Endodermal cell (in vitro differentiated cells): ENCODE measurements at regions not wholly inside any gene's neighbourhood (a gene's known extent, or its start where the extent isn't known, plus 50 kb on each side); places are given as distances from the start of the nearest gene placed in this dataset.

Experiments
- DNase-seq: peaks from one replicate; pipeline ENCODE4 v3.0.0-alpha.2; 2017
- H3K27ac ChIP-seq: 2 replicates; pipeline ENCODE4 v1.5.1; 2013; ENCODE audit warnings: mild to moderate bottlenecking, low read depth, low read length, moderate library complexity
- H3K27me3 ChIP-seq: 2 replicates; pipeline ENCODE4 v1.6.1; 2013; ENCODE audit warnings: mild to moderate bottlenecking, low read length, moderate library complexity; ENCODE audit not compliant: insufficient read depth, control insufficient read depth, poor library complexity, severe bottlenecking
- H3K36me3 ChIP-seq: 2 replicates; pipeline ENCODE4 v1.7.0; 2013; ENCODE audit warnings: mild to moderate bottlenecking, low read length, moderate library complexity; ENCODE audit not compliant: control insufficient read depth, insufficient read depth
- H3K4me1 ChIP-seq: one replicate; pipeline ENCODE4 v1.7.0; 2013; ENCODE audit warnings: low read length; ENCODE audit not compliant: control insufficient read depth, insufficient read depth
- H3K4me3 ChIP-seq: 2 replicates; pipeline ENCODE4 v1.5.1; 2013; ENCODE audit warnings: mild to moderate bottlenecking, low read length, moderate library complexity
- H3K9ac ChIP-seq: 2 replicates; pipeline ENCODE4 v1.6.1; 2013; ENCODE audit warnings: mild to moderate bottlenecking, low read length, moderate library complexity; ENCODE audit not compliant: poor library complexity, severe bottlenecking; ENCODE audit errors: extremely low read depth
- H3K9me3 ChIP-seq: 2 replicates; pipeline ENCODE4 v1.6.1; 2013; ENCODE audit warnings: mild to moderate bottlenecking, low read length, moderate library complexity; ENCODE audit not compliant: control insufficient read depth
- H3K27ac Mint-ChIP-seq: 2 replicates; pipeline ENCODE4 v1.8.0; 2020; ENCODE audit warnings: mixed read lengths
- H3K27me3 Mint-ChIP-seq: 2 replicates; pipeline ENCODE4 v1.8.0; 2021; ENCODE audit warnings: mild to moderate bottlenecking, mixed read lengths; ENCODE audit not compliant: insufficient read depth
- H3K36me3 Mint-ChIP-seq: 2 replicates; pipeline ENCODE4 v1.8.0; 2020; ENCODE audit warnings: low read depth, mixed read lengths
- H3K4me1 Mint-ChIP-seq: 2 replicates; pipeline ENCODE4 v1.8.0; 2020; ENCODE audit warnings: mixed read lengths
- H3K4me3 Mint-ChIP-seq: 2 replicates; pipeline ENCODE4 v1.8.0; 2020; ENCODE audit warnings: mild to moderate bottlenecking, moderate library complexity, mixed read lengths
- H3K9me3 Mint-ChIP-seq: 2 replicates; pipeline ENCODE4 v1.8.0; 2020; ENCODE audit warnings: mild to moderate bottlenecking, mixed read lengths
- WGBS, 2 experiments: methylation state at CpG; one replicate each; pipeline versions ENCODE4 v1.1.5 to v1.1.7; 2013; ENCODE audit warnings: missing lambda C conversion rate in 2 of 2, mixed read lengths in 1 of 2; ENCODE audit not compliant: insufficient coverage in 1 of 2, insufficient read length in 1 of 2; 5-methylcytosine and 5-hydroxymethylcytosine counted together
- TF ChIP-seq, protein P1 (sequence below): fragments of 200-600 bp; sonication (generic); conservative IDR thresholded peaks from 2 replicates; pipeline ENCODE4 v1.5.0; 2021; ENCODE audit warnings: antibody characterized with exemption, mild to moderate bottlenecking

GRCh38 chr9:75612754-75613153, 277.7 kb upstream of the PCSK5 start:
- no peak for DNase-seq
- WGBS, 2 experiments = 72 to 75% methylated on average over 3 of the region's 3 CpGs
- H3K27me3 ChIP-seq = no peaks in the 10 kb centered on the region
- H3K36me3 Mint-ChIP-seq = no peaks in the 10 kb centered on the region
- H3K4me3 Mint-ChIP-seq = no peak overlapping the region
- no peak overlapping the region for H3K27ac ChIP-seq
- H3K9ac ChIP-seq = no peak overlapping the region
- H3K27me3 Mint-ChIP-seq = peaks cover 4% of the 10 kb centered on the region
- no peaks in the 10 kb centered on the region for H3K4me1 ChIP-seq
- TF ChIP-seq, protein P1, sequence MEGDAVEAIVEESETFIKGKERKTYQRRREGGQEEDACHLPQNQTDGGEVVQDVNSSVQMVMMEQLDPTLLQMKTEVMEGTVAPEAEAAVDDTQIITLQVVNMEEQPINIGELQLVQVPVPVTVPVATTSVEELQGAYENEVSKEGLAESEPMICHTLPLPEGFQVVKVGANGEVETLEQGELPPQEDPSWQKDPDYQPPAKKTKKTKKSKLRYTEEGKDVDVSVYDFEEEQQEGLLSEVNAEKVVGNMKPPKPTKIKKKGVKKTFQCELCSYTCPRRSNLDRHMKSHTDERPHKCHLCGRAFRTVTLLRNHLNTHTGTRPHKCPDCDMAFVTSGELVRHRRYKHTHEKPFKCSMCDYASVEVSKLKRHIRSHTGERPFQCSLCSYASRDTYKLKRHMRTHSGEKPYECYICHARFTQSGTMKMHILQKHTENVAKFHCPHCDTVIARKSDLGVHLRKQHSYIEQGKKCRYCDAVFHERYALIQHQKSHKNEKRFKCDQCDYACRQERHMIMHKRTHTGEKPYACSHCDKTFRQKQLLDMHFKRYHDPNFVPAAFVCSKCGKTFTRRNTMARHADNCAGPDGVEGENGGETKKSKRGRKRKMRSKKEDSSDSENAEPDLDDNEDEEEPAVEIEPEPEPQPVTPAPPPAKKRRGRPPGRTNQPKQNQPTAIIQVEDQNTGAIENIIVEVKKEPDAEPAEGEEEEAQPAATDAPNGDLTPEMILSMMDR = no peak
- no peak overlapping the region for H3K27ac Mint-ChIP-seq
- H3K9me3 ChIP-seq = no peaks in the 10 kb centered on the region
- H3K9me3 Mint-ChIP-seq = no peaks in the 10 kb centered on the region
- no peak overlapping the region for H3K4me3 ChIP-seq
- peaks cover 4% of the 10 kb centered on the region for H3K4me1 Mint-ChIP-seq
- H3K36me3 ChIP-seq = no peaks in the 10 kb centered on the region

- 68 to 81% methylated on average over 3 to 4 of the region's 4 CpGs for WGBS, 2 experiments
- peaks cover 4% of the 10 kb centered on the region for H3K27me3 Mint-ChIP-seq
Observed at GRCh38 chr9:75615284-75615683, 275.2 kb upstream of the PCSK5 start.

DNA sequence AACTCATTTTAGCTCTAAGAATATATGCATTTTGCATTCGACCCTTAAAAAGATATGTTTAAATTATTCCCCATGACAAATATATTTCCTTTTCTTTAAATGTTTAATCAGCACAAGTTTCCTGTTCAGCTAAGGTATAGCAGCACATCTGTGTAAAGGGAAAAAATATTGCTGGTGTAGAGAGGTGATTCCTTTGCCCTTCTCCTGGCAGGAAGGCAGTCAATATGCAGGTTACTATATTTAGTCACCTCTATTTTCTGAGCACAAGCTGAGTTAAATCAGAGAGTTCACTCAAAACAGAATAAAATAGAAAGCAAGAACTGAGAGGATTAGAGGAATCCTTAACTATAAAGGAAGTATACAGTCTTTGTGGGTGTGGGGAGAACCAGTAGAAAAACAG, 274.4 kb upstream of the PCSK5 start:
- 56% methylated on average over 1 of the region's 1 CpG; no CpG with 5 or more reads in 1 of the 2 experiments for WGBS, 2 experiments
- TF ChIP-seq, protein P1 = no peak
- H3K9me3 Mint-ChIP-seq = peaks cover 7% of the 10 kb centered on the region
- Histone ChIP-seq H3K9me3 (no peaks in the 10 kb centered on the region), H3K9ac (no peak overlapping the region), H3K4me1 (no peaks in the 10 kb centered on the region), H3K27ac (no peak overlapping the region), H3K27me3 (no peaks in the 10 kb centered on the region), H3K36me3 (no peaks in the 10 kb centered on the region), H3K4me3 (no peak overlapping the region)
- H3K4me3 Mint-ChIP-seq = no peak overlapping the region
- H3K27me3 Mint-ChIP-seq = no peaks in the 10 kb centered on the region
- peaks cover 4% of the 10 kb centered on the region for H3K4me1 Mint-ChIP-seq
- no peak overlapping the region for H3K27ac Mint-ChIP-seq
- no peaks in the 10 kb centered on the region for H3K36me3 Mint-ChIP-seq
- DNase-seq = no peak

More at GRCh38 chr9:75615284-75615683, 275.2 kb upstream of the PCSK5 start:
- Histone ChIP-seq H3K27ac (no peak overlapping the region), H3K9me3 (no peaks in the 10 kb centered on the region), H3K27me3 (no peaks in the 10 kb centered on the region), H3K4me3 (no peak overlapping the region), H3K36me3 (no peaks in the 10 kb centered on the region), H3K4me1 (no peaks in the 10 kb centered on the region), H3K9ac (no peak overlapping the region)
- Mint-ChIP-seq H3K4me3 (no peak overlapping the region), H3K27ac (no peak overlapping the region), H3K9me3 (peaks cover 7% of the 10 kb centered on the region), H3K36me3 (no peaks in the 10 kb centered on the region), H3K4me1 (peaks cover 4% of the 10 kb centered on the region)
- DNase-seq = no peak
- TF ChIP-seq, protein P1 = no peak
